ENCODE measurements at regions not wholly inside any gene's neighbourhood (a gene's known extent, or its start where the extent isn't known, plus 50 kb on each side); places are given as distances from the start of the nearest gene placed in this dataset.

GRCh38 chr6:91013511-91013910, 426.6 kb upstream of the MAP3K7 start:
- no peak for TF ChIP-seq CTCF (IDR thresholded peaks at IDR 0.05)
- intact Hi-C loops (cut with DNase I): no loop called here
- Histone ChIP-seq H3K27ac (no peak overlapping the region), H3K27me3 (no peaks in the 10 kb centered on the region), H3K4me1 (no peaks in the 10 kb centered on the region), H3K9me3 (no peaks in the 10 kb centered on the region), H3K36me3 (no peaks in the 10 kb centered on the region), H3K4me3 (no peak overlapping the region)
- DNase-seq (ENCODE audit: low spot score in 2 of 2): no peak

GRCh38 chr6:90997076-90997475, 410.2 kb upstream of the MAP3K7 start:
- Histone ChIP-seq H3K9me3 (no peaks in the 10 kb centered on the region), H3K36me3 (no peaks in the 10 kb centered on the region), H3K4me1 (no peaks in the 10 kb centered on the region), H3K27me3 (no peaks in the 10 kb centered on the region), H3K27ac (no peak overlapping the region), H3K4me3 (no peak overlapping the region)
- intact Hi-C loops (cut with DNase I): no loop called here
- DNase-seq (ENCODE audit: low spot score in 2 of 2): no peak
- TF ChIP-seq CTCF (IDR thresholded peaks at IDR 0.05): no peak

- Histone ChIP-seq H3K36me3 (no peaks in the 10 kb centered on the region), H3K9me3 (no peaks in the 10 kb centered on the region), H3K27me3 (no peaks in the 10 kb centered on the region), H3K27ac (no peak overlapping the region), H3K4me3 (no peak overlapping the region), H3K4me1 (no peaks in the 10 kb centered on the region)
- intact Hi-C loops (cut with DNase I): no loop called here
- TF ChIP-seq CTCF (IDR thresholded peaks at IDR 0.05): no peak
- no peak for DNase-seq (ENCODE audit: low spot score in 2 of 2)
Observed at GRCh38 chr6:90993770-90994169, 406.9 kb upstream of the MAP3K7 start.

GRCh38 chr6:90989763-90990162, 402.9 kb upstream of the MAP3K7 start:
- H3K27ac ChIP-seq: no peak overlapping the region
- no peak for DNase-seq (ENCODE audit: low spot score in 2 of 2)
- no peaks in the 10 kb centered on the region for H3K27me3 ChIP-seq
- no peaks in the 10 kb centered on the region for H3K4me1 ChIP-seq
- intact Hi-C loops (cut with DNase I): no loop called here
- no peak for TF ChIP-seq CTCF (IDR thresholded peaks at IDR 0.05)
- no peak overlapping the region for H3K4me3 ChIP-seq
- no peaks in the 10 kb centered on the region for H3K9me3 ChIP-seq
- no peaks in the 10 kb centered on the region for H3K36me3 ChIP-seq

- H3K4me3 ChIP-seq: no peak overlapping the region
- no peaks in the 10 kb centered on the region for H3K9me3 ChIP-seq
- intact Hi-C loops (cut with DNase I): no loop called here
Observed at GRCh38 chr6:90984066-90984465, 397.2 kb upstream of the MAP3K7 start.

More at GRCh38 chr6:90984066-90984465, 397.2 kb upstream of the MAP3K7 start:
- no peaks in the 10 kb centered on the region for H3K27me3 ChIP-seq
- TF ChIP-seq CTCF (IDR thresholded peaks at IDR 0.05): no peak
- no peaks in the 10 kb centered on the region for H3K4me1 ChIP-seq
- H3K27ac ChIP-seq: no peak overlapping the region
- H3K36me3 ChIP-seq: no peaks in the 10 kb centered on the region
- no peak for DNase-seq (ENCODE audit: low spot score in 2 of 2)
